ENCODE measurements at regions not wholly inside any gene's neighbourhood (a gene's known extent, or its start where the extent isn't known, plus 50 kb on each side); places are given as distances from the start of the nearest gene placed in this dataset.

DNA sequence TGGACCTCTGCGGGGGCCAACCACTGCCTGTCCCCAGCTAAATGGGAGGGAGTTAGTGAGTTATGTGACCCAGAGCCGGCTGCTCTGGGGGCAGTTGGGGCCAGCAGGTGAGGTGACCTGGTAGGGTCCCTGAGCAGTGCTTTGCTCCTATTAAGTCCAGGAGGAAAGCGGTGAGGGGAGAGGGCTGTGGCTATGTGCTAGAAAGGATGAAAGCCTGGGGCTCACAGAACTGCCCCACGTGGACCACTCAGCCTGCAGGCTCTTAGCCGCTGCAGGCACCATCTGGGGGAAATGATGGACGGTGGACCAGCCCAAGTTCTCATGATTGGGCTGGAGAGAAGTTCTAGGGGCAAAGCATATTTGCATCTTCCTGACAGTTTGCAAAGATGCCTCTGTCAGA lies 67.6 kb upstream of the ZNF536 start:
- no peak overlapping the region for H3K9ac ChIP-seq (ENCODE audit: low read length)
- H3K9me3 ChIP-seq (replicated peaks; ENCODE audit: insufficient read depth, low read length): no peaks in the 10 kb centered on the region
- H3K4me3 ChIP-seq (ENCODE audit: low read length): no peak overlapping the region
- no peak overlapping the region for H3K4me2 ChIP-seq (ENCODE audit: low read depth, low read length)
- H3K4me1 ChIP-seq (ENCODE audit: low read length): no peaks in the 10 kb centered on the region
- H3K27ac ChIP-seq (ENCODE audit: low read length): no peak overlapping the region
- no peaks in the 10 kb centered on the region for H3K36me3 ChIP-seq (replicated peaks; ENCODE audit: insufficient read depth, low read length)
- H3K9me2 ChIP-seq (replicated peaks; ENCODE audit: insufficient read depth, low read length): no peaks in the 10 kb centered on the region
- H3K79me2 ChIP-seq (ENCODE audit: low read length): no peaks in the 10 kb centered on the region
- H4K20me1 ChIP-seq (ENCODE audit: insufficient read depth, low read length): no peaks in the 10 kb centered on the region
- TF ChIP-seq EZH2phosphoT487 (IDR thresholded peaks at IDR 0.05; ENCODE audit: low read length): no peak
- TF ChIP-seq EZH2 (optimal IDR thresholded peaks at IDR 0.05; ENCODE audit: low read depth, low read length): no peak
- TF ChIP-seq, protein P1, sequence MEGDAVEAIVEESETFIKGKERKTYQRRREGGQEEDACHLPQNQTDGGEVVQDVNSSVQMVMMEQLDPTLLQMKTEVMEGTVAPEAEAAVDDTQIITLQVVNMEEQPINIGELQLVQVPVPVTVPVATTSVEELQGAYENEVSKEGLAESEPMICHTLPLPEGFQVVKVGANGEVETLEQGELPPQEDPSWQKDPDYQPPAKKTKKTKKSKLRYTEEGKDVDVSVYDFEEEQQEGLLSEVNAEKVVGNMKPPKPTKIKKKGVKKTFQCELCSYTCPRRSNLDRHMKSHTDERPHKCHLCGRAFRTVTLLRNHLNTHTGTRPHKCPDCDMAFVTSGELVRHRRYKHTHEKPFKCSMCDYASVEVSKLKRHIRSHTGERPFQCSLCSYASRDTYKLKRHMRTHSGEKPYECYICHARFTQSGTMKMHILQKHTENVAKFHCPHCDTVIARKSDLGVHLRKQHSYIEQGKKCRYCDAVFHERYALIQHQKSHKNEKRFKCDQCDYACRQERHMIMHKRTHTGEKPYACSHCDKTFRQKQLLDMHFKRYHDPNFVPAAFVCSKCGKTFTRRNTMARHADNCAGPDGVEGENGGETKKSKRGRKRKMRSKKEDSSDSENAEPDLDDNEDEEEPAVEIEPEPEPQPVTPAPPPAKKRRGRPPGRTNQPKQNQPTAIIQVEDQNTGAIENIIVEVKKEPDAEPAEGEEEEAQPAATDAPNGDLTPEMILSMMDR (IDR thresholded peaks at IDR 0.05; ENCODE audit: low read length): no peak
- no peaks in the 10 kb centered on the region for H3F3A ChIP-seq (ENCODE audit: insufficient read depth, low read length)
- H2AFZ ChIP-seq (ENCODE audit: low read length): no peak overlapping the region
- H3K27me3 ChIP-seq (replicated peaks; ENCODE audit: insufficient read depth, low read length): peaks cover 90% of the 10 kb centered on the region
- no peak for DNase-seq

DNA sequence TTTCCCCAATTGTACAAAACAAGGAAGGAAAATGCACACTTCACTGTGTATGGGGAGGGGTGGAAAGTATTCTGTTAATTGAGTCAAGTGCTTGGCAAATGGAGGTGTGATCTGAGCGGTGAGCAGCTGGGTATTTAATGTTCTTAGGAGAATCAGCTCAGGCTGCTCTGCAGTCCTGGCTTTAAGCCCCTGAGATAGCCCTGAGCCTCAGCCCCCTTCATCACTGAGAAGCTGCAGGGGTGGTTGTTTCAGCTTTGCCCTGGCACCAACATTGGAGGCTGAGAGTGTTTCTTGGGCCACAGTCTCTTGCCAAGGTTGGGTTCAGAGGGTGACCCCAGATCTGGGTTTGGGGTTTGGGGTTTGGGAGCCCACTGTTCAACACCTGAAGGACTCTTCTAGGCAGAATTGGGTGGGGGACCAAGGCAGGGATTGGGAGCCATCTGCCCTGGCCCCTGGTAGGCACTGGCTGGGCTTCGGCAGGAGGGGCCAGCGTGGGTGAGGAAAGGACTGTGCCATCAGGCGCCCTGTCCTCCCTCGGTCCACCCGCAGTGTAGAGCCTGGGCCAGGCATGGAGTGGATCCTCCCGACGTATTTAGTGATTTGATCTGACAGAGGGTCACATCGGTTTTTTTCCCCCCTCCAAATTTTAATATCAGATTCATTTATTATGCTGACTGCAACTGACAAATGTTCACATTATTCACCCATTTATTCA lies 66.7 kb upstream of the ZNF536 start:
- no peak overlapping the region for H3K9ac ChIP-seq (ENCODE audit: low read length)
- TF ChIP-seq, protein P1 (IDR thresholded peaks at IDR 0.05; ENCODE audit: low read length): no peak
- no peak for TF ChIP-seq EZH2phosphoT487 (IDR thresholded peaks at IDR 0.05; ENCODE audit: low read length)
- TF ChIP-seq EZH2 (optimal IDR thresholded peaks at IDR 0.05; ENCODE audit: low read depth, low read length): no peak

DNA sequence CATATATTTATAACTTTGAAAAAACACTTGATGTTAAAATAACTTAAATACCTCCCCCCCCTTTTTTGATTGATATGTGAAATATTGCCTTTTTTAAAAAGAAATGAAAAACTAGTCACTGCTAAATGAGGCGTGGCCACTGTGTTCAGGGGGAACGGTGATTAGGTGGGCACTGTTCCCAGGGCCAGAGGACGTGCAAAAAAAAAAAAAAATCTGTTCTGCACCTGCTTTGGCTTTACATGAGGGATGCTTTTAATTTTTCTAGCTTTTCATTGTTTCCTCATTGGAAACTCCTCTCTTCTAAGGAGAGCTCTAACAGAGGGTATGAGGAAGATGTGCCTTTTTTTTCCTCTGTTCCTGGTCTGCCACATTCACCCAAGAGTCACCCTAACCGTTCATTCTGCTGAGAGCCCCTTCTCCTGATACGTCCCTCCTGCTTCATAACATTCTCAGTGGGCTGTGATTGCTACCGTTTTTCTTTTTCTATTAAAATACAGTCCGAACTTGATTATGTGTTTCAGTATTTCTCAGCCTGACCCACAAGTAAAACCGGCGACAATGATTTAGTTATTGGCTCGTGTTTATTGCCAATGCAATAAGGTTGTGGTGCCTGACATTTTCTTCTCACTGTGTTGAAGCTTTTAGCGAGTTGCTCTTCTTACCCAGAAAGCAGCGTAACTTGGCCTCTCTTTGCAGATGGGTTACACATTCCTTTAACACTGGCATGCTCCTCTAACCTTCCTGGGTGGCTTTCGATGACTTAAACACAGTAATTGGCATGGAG lies 64.8 kb upstream of the ZNF536 start:
- Histone ChIP-seq H3K9me2 (replicated peaks; ENCODE audit: insufficient read depth, low read length) (no peaks in the 10 kb centered on the region), H3F3A (ENCODE audit: insufficient read depth, low read length) (no peaks in the 10 kb centered on the region), H3K27me3 (replicated peaks; ENCODE audit: insufficient read depth, low read length) (peaks cover 82% of the 10 kb centered on the region), H3K4me1 (ENCODE audit: low read length) (no peaks in the 10 kb centered on the region), H3K4me3 (ENCODE audit: low read length) (no peak overlapping the region), H3K9me3 (replicated peaks; ENCODE audit: insufficient read depth, low read length) (no peaks in the 10 kb centered on the region), H4K20me1 (ENCODE audit: insufficient read depth, low read length) (no peaks in the 10 kb centered on the region), H3K4me2 (ENCODE audit: low read depth, low read length) (no peak overlapping the region), H3K36me3 (replicated peaks; ENCODE audit: insufficient read depth, low read length) (no peaks in the 10 kb centered on the region), H3K79me2 (ENCODE audit: low read length) (no peaks in the 10 kb centered on the region), H3K9ac (ENCODE audit: low read length) (no peak overlapping the region), H2AFZ (ENCODE audit: low read length) (no peak overlapping the region), H3K27ac (ENCODE audit: low read length) (no peak overlapping the region)
- no peak for TF ChIP-seq EZH2 (optimal IDR thresholded peaks at IDR 0.05; ENCODE audit: low read depth, low read length)
- no peak for DNase-seq

More for the DNA sequence above, 66.7 kb upstream of the ZNF536 start:
- Histone ChIP-seq H3K4me3 (ENCODE audit: low read length) (no peak overlapping the region), H3K9me3 (replicated peaks; ENCODE audit: insufficient read depth, low read length) (no peaks in the 10 kb centered on the region), H3K36me3 (replicated peaks; ENCODE audit: insufficient read depth, low read length) (no peaks in the 10 kb centered on the region), H3K9me2 (replicated peaks; ENCODE audit: insufficient read depth, low read length) (no peaks in the 10 kb centered on the region), H3K27me3 (replicated peaks; ENCODE audit: insufficient read depth, low read length) (peaks cover 90% of the 10 kb centered on the region), H3K4me1 (ENCODE audit: low read length) (no peaks in the 10 kb centered on the region), H3K4me2 (ENCODE audit: low read depth, low read length) (no peak overlapping the region), H3F3A (ENCODE audit: insufficient read depth, low read length) (no peaks in the 10 kb centered on the region), H4K20me1 (ENCODE audit: insufficient read depth, low read length) (no peaks in the 10 kb centered on the region), H3K27ac (ENCODE audit: low read length) (no peak overlapping the region), H2AFZ (ENCODE audit: low read length) (no peak overlapping the region), H3K79me2 (ENCODE audit: low read length) (no peaks in the 10 kb centered on the region)
- no peak for DNase-seq

All from MM.1S (cell line).